ENCODE measurements at regions not wholly inside any gene's neighbourhood (a gene's known extent, or its start where the extent isn't known, plus 50 kb on each side); places are given as distances from the start of the nearest gene placed in this dataset.

DNA sequence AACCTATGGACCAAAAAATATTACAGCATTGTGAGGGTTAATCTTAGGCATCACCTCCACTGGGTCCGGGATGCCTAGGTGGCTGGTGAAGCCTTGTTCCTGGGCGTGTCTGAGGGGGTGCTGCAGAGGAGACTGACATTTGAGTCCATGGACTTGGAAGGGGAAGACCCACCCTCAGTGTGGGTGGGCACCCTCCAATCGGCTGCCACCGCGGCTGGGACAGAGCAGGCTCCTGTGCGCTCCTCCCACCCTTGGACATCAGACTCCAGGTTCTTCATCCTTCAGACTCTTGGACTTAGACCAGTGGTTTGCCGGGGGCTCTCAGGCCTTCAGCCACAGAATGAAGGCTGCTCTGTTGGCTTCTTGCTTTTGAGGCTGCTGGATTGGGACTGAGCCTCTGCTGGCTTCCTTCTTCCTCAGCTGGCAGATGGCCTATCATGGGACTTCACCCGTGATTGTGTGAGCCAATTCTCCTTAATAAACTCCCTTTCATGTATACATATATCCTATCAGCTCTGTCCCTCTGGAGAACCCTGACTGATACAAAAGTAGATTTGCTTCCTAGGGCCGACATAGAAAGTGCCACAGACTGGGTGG lies 113.1 kb downstream of the TTLL2 start:
- Histone ChIP-seq H3K4me3 (no peak overlapping the region), H3K27me3 (no peaks in the 10 kb centered on the region), H3K4me2 (no peak overlapping the region), H3K36me3 (no peaks in the 10 kb centered on the region), H3K9me3 (no peaks in the 10 kb centered on the region), H4K20me1 (no peaks in the 10 kb centered on the region), H3K4me1 (0 out of 2 replicates have a peak, but pooled peaks cover 7% of the 10 kb centered on the region), H3K9ac (no peak overlapping the region), H3K27ac (no peak overlapping the region)
- TF ChIP-seq Cebpa-rat (IDR thresholded peaks at IDR 0.05), result no peak

DNA sequence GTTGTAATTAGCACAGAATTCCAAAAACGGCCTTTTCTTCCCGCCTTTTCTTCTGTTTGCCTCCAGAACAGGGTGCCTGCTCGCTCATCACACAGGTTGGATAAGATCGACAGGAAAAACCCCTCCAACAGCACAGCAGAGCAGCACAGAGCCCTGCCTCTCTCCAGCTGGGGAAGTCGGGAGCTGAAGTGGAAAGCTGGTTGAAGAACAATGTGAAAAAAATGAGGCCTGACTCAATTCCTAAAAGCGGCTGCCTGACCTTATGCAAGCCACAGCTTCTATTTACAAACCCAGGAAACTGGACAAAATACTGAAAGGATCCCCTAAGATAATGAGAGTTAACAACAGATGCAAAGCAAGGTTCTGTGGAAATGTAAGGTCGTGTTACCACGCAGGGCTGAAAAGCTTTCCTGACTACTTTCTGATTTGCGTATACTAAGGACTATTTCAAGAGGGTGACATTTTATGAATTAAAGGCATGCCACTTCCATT lies 116.9 kb downstream of the TTLL2 start:
- Histone ChIP-seq H3K36me3 (no peaks in the 10 kb centered on the region), H3K9ac (no peak overlapping the region), H3K4me2 (no peak overlapping the region), H4K20me1 (no peaks in the 10 kb centered on the region), H3K27me3 (no peaks in the 10 kb centered on the region), H3K27ac (no peak overlapping the region), H3K4me3 (no peak overlapping the region), H3K4me1 (0 out of 2 replicates have a peak, but pooled peaks cover 7% of the 10 kb centered on the region), H3K9me3 (no peaks in the 10 kb centered on the region)
- TF ChIP-seq Cebpa-rat (IDR thresholded peaks at IDR 0.05), result no peak

DNA sequence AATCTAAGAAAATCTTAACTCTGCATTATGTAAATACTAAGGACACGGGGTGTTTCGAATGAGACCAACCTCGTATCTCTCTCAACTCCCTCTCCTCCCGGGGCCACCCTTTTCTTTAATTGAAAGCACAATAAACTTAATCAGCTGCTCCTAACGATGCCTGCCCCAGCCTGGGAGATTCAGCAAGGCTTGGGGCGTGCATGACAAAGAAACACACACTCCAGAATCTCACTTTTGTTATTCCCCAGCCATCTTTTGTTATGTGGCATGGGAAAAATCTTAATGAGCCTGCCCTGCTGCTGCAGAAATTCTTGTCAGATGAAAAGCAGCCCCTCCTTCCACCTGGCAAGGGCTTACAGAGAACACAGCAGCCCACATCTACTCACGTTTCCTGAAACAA lies 117.4 kb downstream of the TTLL2 start:
- H3K36me3 ChIP-seq, result no peaks in the 10 kb centered on the region
- H3K27ac ChIP-seq, result no peak overlapping the region
- H3K4me3 ChIP-seq, result no peak overlapping the region
- H3K4me2 ChIP-seq, result no peak overlapping the region
- no peak overlapping the region for H3K9ac ChIP-seq
- no peak for TF ChIP-seq Cebpa-rat (IDR thresholded peaks at IDR 0.05)
- no peaks in the 10 kb centered on the region for H3K27me3 ChIP-seq
- H3K4me1 ChIP-seq, result 0 out of 2 replicates have a peak, but pooled peaks cover 7% of the 10 kb centered on the region
- H3K9me3 ChIP-seq, result no peaks in the 10 kb centered on the region
- H4K20me1 ChIP-seq, result no peaks in the 10 kb centered on the region

DNA sequence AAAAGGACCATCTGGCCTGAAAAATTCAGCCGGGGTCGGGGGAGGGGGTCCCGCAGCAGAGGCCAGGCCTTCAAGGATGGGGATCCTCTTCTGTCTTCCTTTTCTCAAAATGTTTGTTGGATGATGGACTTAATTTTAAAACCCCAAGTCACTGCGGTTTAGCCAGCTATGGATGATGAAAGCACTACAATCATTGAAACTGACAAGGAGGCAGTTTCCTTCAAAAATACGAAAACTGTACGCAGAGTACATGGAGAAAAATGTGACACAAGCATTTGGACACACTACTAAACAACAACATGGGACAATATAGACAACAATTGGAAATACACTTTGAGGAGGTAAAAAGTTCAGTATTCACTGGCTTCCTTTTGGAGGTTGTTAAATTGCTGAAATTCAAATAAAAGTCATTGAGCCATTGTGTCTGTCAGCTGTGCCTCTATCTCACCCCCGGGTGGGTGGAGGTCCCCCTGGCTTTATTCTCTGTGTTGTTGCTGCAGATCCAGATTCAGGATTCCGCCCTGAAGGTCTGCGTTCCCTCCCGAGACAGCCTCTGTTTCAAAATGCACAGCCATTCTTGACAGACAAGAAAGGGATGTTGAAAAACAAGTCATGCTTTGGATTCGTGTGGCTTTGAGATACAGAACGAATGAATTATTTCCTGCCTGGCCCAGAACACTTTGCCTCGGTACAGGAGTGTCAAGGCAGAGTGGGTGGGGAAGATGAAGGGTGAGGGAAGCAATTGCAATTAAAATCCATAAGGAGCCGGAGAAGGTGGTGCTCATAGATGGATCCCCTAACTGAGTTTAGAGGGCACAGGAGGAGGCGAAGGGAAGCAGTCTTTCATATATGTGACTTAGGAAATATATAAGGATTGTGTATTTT lies 118.2 kb downstream of the TTLL2 start:
- H3K27me3 ChIP-seq, result no peaks in the 10 kb centered on the region
- no peak overlapping the region for H3K27ac ChIP-seq
- 0 out of 2 replicates have a peak, but pooled peaks cover 7% of the 10 kb centered on the region for H3K4me1 ChIP-seq
- H3K4me2 ChIP-seq, result no peak overlapping the region
- no peaks in the 10 kb centered on the region for H3K36me3 ChIP-seq
- H3K4me3 ChIP-seq, result no peak overlapping the region
- TF ChIP-seq Cebpa-rat (IDR thresholded peaks at IDR 0.05), result no peak
- no peak overlapping the region for H3K9ac ChIP-seq
- H4K20me1 ChIP-seq, result no peaks in the 10 kb centered on the region
- no peaks in the 10 kb centered on the region for H3K9me3 ChIP-seq

DNA sequence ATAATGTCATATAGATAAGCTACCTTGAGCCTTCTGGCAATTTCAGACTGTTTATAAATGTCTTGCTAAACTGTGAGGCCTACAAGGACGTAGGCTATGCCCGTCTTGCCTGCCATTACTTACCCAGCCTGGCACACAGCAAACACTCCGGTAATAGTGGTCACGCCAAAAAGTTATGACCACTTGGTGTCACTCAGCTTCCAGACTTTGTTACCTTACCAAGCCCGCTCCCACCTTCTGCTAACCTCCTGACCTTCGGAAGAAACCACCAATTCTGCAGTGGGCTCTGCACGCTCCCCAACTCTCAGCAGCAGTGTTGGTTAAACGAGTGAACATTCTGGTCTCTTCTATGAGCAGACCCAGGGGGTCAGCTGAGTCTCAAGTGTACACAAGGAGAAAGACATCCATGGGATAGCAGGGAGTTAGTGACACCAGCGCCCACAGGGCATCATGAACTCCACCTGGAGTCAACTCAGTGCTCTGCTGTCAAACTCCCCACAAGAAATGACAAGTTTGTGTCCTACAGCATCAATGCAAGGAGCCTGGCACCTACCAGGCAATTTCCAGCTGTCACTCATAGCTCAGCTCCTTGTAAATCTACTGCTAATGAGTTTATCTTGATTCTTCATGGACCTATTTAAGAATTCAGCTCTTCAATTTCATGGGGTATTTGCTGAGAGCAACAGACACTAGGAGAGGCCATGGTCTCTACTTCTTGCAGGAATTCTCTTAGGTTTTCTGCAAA lies 119.9 kb downstream of the TTLL2 start:
- no peak overlapping the region for H3K9ac ChIP-seq
- no peak overlapping the region for H3K27ac ChIP-seq
- no peaks in the 10 kb centered on the region for H3K9me3 ChIP-seq
- no peak overlapping the region for H3K4me3 ChIP-seq
- no peaks in the 10 kb centered on the region for H4K20me1 ChIP-seq
- H3K4me2 ChIP-seq, result no peak overlapping the region
- no peaks in the 10 kb centered on the region for H3K27me3 ChIP-seq
- TF ChIP-seq Cebpa-rat (IDR thresholded peaks at IDR 0.05), result no peak
- 0 out of 2 replicates have a peak, but pooled peaks cover 7% of the 10 kb centered on the region for H3K4me1 ChIP-seq
- H3K36me3 ChIP-seq, result no peaks in the 10 kb centered on the region

DNA sequence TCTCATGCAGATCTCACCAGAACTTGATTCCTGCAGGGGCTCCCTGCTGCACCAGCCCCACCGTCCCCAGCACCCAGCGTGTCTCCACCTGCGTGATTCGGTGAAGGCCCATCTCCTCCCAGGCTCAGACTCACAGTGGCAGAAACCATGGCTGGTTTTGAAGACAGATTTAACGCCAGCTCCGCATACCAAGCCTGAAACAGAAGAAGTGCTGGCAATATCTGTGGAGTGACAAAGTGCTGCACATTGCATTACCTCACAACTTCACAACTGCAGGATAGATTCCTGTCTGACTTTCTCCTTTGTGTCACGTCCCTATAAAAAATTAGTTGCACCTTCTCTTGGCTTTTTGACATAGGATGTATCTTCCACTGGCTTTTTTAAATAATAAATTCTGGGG lies 120.7 kb downstream of the TTLL2 start:
- TF ChIP-seq Cebpa-rat (IDR thresholded peaks at IDR 0.05), result no peak
- H3K4me2 ChIP-seq, result no peak overlapping the region
- no peaks in the 10 kb centered on the region for H3K9me3 ChIP-seq
- H3K36me3 ChIP-seq, result no peaks in the 10 kb centered on the region
- H3K9ac ChIP-seq, result no peak overlapping the region
- no peak overlapping the region for H3K4me3 ChIP-seq
- H4K20me1 ChIP-seq, result no peaks in the 10 kb centered on the region
- 0 out of 2 replicates have a peak, but pooled peaks cover 7% of the 10 kb centered on the region for H3K4me1 ChIP-seq
- H3K27me3 ChIP-seq, result no peaks in the 10 kb centered on the region
- H3K27ac ChIP-seq, result no peak overlapping the region

DNA sequence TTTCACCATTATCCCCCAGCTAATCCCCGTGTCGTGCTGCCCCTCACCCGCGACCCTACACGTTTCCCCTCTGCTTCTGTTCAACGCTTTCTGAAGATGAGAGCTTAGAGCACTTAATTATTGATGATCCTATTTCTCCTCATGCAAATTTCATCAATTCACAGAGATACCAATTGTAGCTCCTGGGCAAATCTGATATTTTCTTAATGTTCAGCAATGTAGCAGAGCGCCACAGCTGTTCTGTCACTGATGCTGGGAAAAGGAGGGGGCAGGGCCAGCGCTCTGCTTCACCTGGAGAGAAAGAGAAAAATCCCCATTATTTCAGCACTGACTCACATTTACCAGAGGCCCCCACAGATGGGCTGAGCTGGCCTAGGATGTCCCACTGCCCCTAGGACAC lies 121.2 kb downstream of the TTLL2 start:
- H3K36me3 ChIP-seq, result no peaks in the 10 kb centered on the region
- no peaks in the 10 kb centered on the region for H3K27me3 ChIP-seq
- no peak for TF ChIP-seq Cebpa-rat (IDR thresholded peaks at IDR 0.05)
- H4K20me1 ChIP-seq, result no peaks in the 10 kb centered on the region
- no peak overlapping the region for H3K27ac ChIP-seq
- 0 out of 2 replicates have a peak, but pooled peaks cover 7% of the 10 kb centered on the region for H3K4me1 ChIP-seq
- H3K9ac ChIP-seq, result no peak overlapping the region
- H3K4me2 ChIP-seq, result no peak overlapping the region
- no peak overlapping the region for H3K4me3 ChIP-seq
- no peaks in the 10 kb centered on the region for H3K9me3 ChIP-seq

DNA sequence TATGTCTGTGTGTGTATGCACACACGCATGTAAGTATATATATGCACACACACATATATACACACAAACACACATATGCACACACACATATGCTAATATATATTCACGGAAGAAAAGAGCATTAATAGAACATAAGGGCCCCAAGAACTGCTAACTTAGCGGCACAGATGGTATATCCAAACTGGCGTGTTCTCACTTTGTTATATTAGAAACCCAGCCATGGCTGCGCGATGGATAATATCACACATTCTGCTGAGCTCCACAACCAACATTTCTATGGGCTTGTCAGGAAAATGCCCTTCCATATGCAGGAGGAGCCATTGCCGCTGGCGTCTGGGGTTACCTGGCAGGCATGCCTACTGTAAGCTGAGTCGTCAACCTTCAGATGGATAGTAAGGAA lies 122.1 kb downstream of the TTLL2 start:
- Histone ChIP-seq H4K20me1 (no peaks in the 10 kb centered on the region), H3K36me3 (no peaks in the 10 kb centered on the region), H3K4me1 (0 out of 2 replicates have a peak, but pooled peaks cover 7% of the 10 kb centered on the region), H3K9ac (no peak overlapping the region), H3K27me3 (no peaks in the 10 kb centered on the region), H3K9me3 (no peaks in the 10 kb centered on the region), H3K4me2 (no peak overlapping the region), H3K4me3 (no peak overlapping the region), H3K27ac (no peak overlapping the region)
- no peak for TF ChIP-seq Cebpa-rat (IDR thresholded peaks at IDR 0.05)

DNA sequence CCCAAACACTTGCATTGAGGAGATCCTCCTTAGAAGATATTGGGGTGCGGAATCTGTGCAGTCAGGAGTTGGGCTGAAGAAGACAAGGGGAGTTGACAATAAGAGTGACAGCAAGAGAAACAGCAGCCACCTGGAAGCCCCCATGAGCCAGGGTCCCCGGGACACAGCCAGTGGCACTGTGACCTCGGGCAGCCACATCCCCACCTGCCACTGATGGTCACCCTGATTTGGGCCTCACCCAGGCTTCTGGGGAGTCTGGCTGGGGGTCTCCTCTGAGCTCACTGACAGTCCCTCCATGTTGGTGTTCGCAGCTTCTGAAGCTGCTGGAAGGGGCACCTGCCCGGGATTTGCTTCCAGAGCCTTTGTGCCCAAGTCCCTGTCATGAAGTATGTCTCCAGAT lies 123.5 kb downstream of the TTLL2 start:
- Histone ChIP-seq H3K4me3 (no peak overlapping the region), H4K20me1 (no peaks in the 10 kb centered on the region), H3K27ac (no peak overlapping the region), H3K4me2 (no peak overlapping the region), H3K9ac (no peak overlapping the region), H3K27me3 (no peaks in the 10 kb centered on the region), H3K36me3 (no peaks in the 10 kb centered on the region), H3K9me3 (no peaks in the 10 kb centered on the region), H3K4me1 (no peaks in the 10 kb centered on the region)
- TF ChIP-seq Cebpa-rat (IDR thresholded peaks at IDR 0.05), result no peak

Data from BLaER1 (cell line).